Neural cell (in vitro differentiated cells): ENCODE measurements at regions not wholly inside any gene's neighbourhood (a gene's known extent, or its start where the extent isn't known, plus 50 kb on each side); places are given as distances from the start of the nearest gene placed in this dataset.

Source experiments
- H2AFZ ChIP-seq: fragments of 200-600, 300-800 bp; sonication (generic), shearing (Covaris generic); 2 replicates; pipeline ENCODE4 v1.6.0; 2014; ENCODE audit warnings: low read depth, mild to moderate bottlenecking, antibody characterized with exemption, low read length, moderate library complexity
- H3F3A ChIP-seq: fragments of 200-600 bp; shearing (Covaris generic); 2 replicates; pipeline ENCODE4 v1.6.1; 2016; ENCODE audit warnings: mild to moderate bottlenecking, moderate library complexity, mixed read lengths, antibody characterized with exemption, low read length; ENCODE audit not compliant: insufficient read depth, poor library complexity, severe bottlenecking
- H3K27ac ChIP-seq: fragments of 200-600, 300-800 bp; sonication (generic), shearing (Covaris generic); 2 replicates; pipeline ENCODE4 v1.5.1; 2014; ENCODE audit warnings: mild to moderate bottlenecking, low read length, moderate library complexity
- H3K27me3 ChIP-seq: fragments of 300-800, 200-600 bp; sonication (generic), shearing (Covaris generic); 2 replicates; pipeline ENCODE4 v1.6.0; 2014; ENCODE audit warnings: mild to moderate bottlenecking, low read depth, low read length, moderate library complexity; ENCODE audit not compliant: insufficient read depth
- H3K36me3 ChIP-seq: fragments of 300-800, 200-600 bp; sonication (generic), shearing (Covaris generic); 2 replicates; pipeline ENCODE4 v1.5.1; 2014; ENCODE audit warnings: mild to moderate bottlenecking, antibody characterized with exemption, low read length, moderate library complexity; ENCODE audit not compliant: insufficient read depth
- H3K4me2 ChIP-seq: fragments of 300-800, 200-600 bp; sonication (generic), shearing (Covaris generic); 2 replicates; pipeline ENCODE4 v1.6.0; 2014; ENCODE audit warnings: mild to moderate bottlenecking, low read length
- H3K4me3 ChIP-seq: fragments of 300-800, 200-600 bp; sonication (generic), shearing (Covaris generic); 2 replicates; pipeline ENCODE4 v1.5.1; 2014; ENCODE audit warnings: mild to moderate bottlenecking, low read length, moderate library complexity
- H3K79me2 ChIP-seq: fragments of 200-600 bp; shearing (Covaris generic); replicated peaks from 2 replicates; pipeline ENCODE4 v1.6.0; 2014; ENCODE audit warnings: mild to moderate bottlenecking, low read length, moderate library complexity; ENCODE audit not compliant: insufficient read depth
- H3K9ac ChIP-seq: fragments of 300-800, 200-600 bp; sonication (generic), shearing (Covaris generic); 2 replicates; pipeline ENCODE4 v1.6.1; 2016; ENCODE audit warnings: mild to moderate bottlenecking, low read length, mixed read lengths
- H3K9me2 ChIP-seq: fragments of 200-600 bp; shearing (Covaris generic); 2 replicates; pipeline ENCODE4 v1.6.1; 2016; ENCODE audit warnings: mild to moderate bottlenecking, low read length, mixed read lengths; ENCODE audit not compliant: insufficient read depth
- H3K9me3 ChIP-seq: fragments of 200-600, 300-800 bp; sonication (generic), shearing (Covaris generic); 2 replicates; pipeline ENCODE4 v1.6.1; 2016; ENCODE audit warnings: mild to moderate bottlenecking, mixed run types, low read length, moderate library complexity, mixed read lengths
- H4K20me1 ChIP-seq: fragments of 200-600 bp; shearing (Covaris generic); 2 replicates; pipeline ENCODE4 v1.6.1; 2016; ENCODE audit warnings: mild to moderate bottlenecking, mixed run types; ENCODE audit not compliant: insufficient read depth
- CTCF ChIP-seq: fragments of 450-650 bp; IDR thresholded peaks from 2 replicates; pipeline ENCODE4 v1.5.1; 2014; ENCODE audit warnings: antibody characterized with exemption, mild to moderate bottlenecking, moderate library complexity; ENCODE audit not compliant: poor library complexity, severe bottlenecking
- EP300 ChIP-seq: fragments of 450-650 bp; conservative IDR thresholded peaks from 2 replicates; pipeline ENCODE4 v1.6.1; 2014; ENCODE audit warnings: antibody characterized with exemption, mild to moderate bottlenecking, moderate library complexity; ENCODE audit not compliant: poor library complexity, severe bottlenecking
- EZH2 ChIP-seq: fragments of 200-600, 300-800 bp; shearing (Covaris generic), sonication (generic); IDR thresholded peaks from 2 replicates; pipeline ENCODE4 v1.6.1; 2014; ENCODE audit warnings: antibody characterized with exemption, low read length, borderline replicate concordance, mild to moderate bottlenecking; ENCODE audit not compliant: insufficient read depth, poor library complexity, severe bottlenecking
- MXI1 ChIP-seq: fragments of 450-650 bp; conservative IDR thresholded peaks from 2 replicates; pipeline ENCODE4 v1.6.1; 2014; ENCODE audit warnings: antibody characterized with exemption, mild to moderate bottlenecking; ENCODE audit not compliant: poor library complexity, severe bottlenecking
- POLR2AphosphoS5 ChIP-seq: IDR thresholded peaks from 2 replicates; pipeline ENCODE4 v1.6.1; 2012
- RAD21 ChIP-seq: fragments of 450-650 bp; conservative IDR thresholded peaks from 2 replicates; pipeline ENCODE4 v1.6.1; 2014; ENCODE audit warnings: antibody characterized with exemption, mild to moderate bottlenecking, moderate library complexity
- REST ChIP-seq: IDR thresholded peaks from 2 replicates; pipeline ENCODE4 v1.6.1; 2012; ENCODE audit warnings: borderline replicate concordance
- SMC3 ChIP-seq: fragments of 450-650 bp; conservative IDR thresholded peaks from 2 replicates; pipeline ENCODE4 v1.6.1; 2014; ENCODE audit warnings: antibody characterized with exemption, mild to moderate bottlenecking, moderate library complexity; ENCODE audit not compliant: poor library complexity
- TAF1 ChIP-seq: IDR thresholded peaks from 2 replicates; pipeline ENCODE4 v1.6.1; 2012; ENCODE audit warnings: low read depth

- Histone ChIP-seq H3K36me3 (no peaks in the 10 kb centered on the region), H4K20me1 (no peaks in the 10 kb centered on the region), H3K79me2 (no peaks in the 10 kb centered on the region), H3K4me3 (no peak overlapping the region), H3K4me2 (no peak overlapping the region), H2AFZ (no peak overlapping the region), H3K9me2 (no peaks in the 10 kb centered on the region), H3K9ac (no peak overlapping the region), H3K27ac (no peak overlapping the region), H3K27me3 (no peaks in the 10 kb centered on the region), H3F3A (no peaks in the 10 kb centered on the region), H3K9me3 (no peaks in the 10 kb centered on the region)
- no peak for TF ChIP-seq TAF1
- TF ChIP-seq EZH2, result no peak
- TF ChIP-seq SMC3, result no peak
- no peak for TF ChIP-seq RAD21
- TF ChIP-seq POLR2AphosphoS5, result no peak
- no peak for TF ChIP-seq EP300
- TF ChIP-seq REST, result no peak
- TF ChIP-seq MXI1, result no peak
- TF ChIP-seq CTCF, result no peak
Observed at GRCh38 chr5:153919161-153919560, 119.5 kb downstream of the FAM114A2 start.

- no peak overlapping the region for H3K9ac ChIP-seq
Observed at GRCh38 chr5:153907170-153907775, 131.4 kb downstream of the FAM114A2 start.

More at GRCh38 chr5:153907170-153907775, 131.4 kb downstream of the FAM114A2 start:
- no peaks in the 10 kb centered on the region for H3K9me3 ChIP-seq
- H3K79me2 ChIP-seq, result no peaks in the 10 kb centered on the region
- no peaks in the 10 kb centered on the region for H3F3A ChIP-seq
- no peak overlapping the region for H3K4me3 ChIP-seq
- H3K9me2 ChIP-seq, result no peaks in the 10 kb centered on the region
- no peaks in the 10 kb centered on the region for H3K36me3 ChIP-seq
- H3K4me2 ChIP-seq, result no peak overlapping the region
- TF ChIP-seq CTCF (no peak), RAD21 (no peak), TAF1 (no peak), POLR2AphosphoS5 (no peak), SMC3 (no peak), EZH2 (no peak), MXI1 (no peak), REST (no peak)
- no peak overlapping the region for H2AFZ ChIP-seq
- H3K27ac ChIP-seq, result no peak overlapping the region
- H4K20me1 ChIP-seq, result no peaks in the 10 kb centered on the region
- H3K27me3 ChIP-seq, result no peaks in the 10 kb centered on the region
